ENCODE measurements at regions not wholly inside any gene's neighbourhood (a gene's known extent, or its start where the extent isn't known, plus 50 kb on each side); places are given as distances from the start of the nearest gene placed in this dataset.

DNA sequence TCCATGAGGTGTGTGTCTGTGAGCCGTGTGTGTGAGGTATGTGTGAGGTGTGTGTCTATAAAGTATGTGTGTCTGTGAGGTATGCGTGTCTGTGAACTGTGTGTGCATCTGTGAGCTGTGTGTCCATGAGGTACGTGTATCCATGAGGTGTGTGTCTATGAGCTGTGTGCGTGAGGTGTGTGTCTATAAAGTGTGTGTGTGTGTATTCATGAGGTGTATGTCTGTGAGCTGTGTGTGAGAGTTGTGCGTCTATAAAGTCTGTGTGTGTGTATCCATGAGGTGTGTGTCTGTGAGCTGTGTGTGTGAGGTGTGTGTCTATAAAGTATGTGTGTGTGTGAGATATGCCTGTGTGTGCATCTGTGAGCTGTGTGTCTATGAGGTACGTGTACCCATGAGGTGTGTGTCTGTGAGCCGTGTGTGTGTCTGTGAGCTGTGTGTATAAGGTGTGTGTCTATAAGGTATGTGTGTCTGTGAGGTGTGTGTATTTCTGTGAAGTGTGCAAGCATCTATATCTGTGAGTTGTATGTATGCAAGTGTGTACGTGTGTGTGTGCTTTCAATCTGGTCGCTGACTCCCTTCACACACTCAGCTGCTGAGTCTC lies 91.9 kb upstream of the FOXP4 start:
- no peak overlapping the region for H3K4me3 ChIP-seq (ENCODE audit: low read depth, low read length)
- TF ChIP-seq, protein P1, sequence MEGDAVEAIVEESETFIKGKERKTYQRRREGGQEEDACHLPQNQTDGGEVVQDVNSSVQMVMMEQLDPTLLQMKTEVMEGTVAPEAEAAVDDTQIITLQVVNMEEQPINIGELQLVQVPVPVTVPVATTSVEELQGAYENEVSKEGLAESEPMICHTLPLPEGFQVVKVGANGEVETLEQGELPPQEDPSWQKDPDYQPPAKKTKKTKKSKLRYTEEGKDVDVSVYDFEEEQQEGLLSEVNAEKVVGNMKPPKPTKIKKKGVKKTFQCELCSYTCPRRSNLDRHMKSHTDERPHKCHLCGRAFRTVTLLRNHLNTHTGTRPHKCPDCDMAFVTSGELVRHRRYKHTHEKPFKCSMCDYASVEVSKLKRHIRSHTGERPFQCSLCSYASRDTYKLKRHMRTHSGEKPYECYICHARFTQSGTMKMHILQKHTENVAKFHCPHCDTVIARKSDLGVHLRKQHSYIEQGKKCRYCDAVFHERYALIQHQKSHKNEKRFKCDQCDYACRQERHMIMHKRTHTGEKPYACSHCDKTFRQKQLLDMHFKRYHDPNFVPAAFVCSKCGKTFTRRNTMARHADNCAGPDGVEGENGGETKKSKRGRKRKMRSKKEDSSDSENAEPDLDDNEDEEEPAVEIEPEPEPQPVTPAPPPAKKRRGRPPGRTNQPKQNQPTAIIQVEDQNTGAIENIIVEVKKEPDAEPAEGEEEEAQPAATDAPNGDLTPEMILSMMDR (conservative IDR thresholded peaks at IDR 0.05; ENCODE audit: low read depth, low read length): no peak
- no peak for DNase-seq (ENCODE audit: low read depth)

DNA sequence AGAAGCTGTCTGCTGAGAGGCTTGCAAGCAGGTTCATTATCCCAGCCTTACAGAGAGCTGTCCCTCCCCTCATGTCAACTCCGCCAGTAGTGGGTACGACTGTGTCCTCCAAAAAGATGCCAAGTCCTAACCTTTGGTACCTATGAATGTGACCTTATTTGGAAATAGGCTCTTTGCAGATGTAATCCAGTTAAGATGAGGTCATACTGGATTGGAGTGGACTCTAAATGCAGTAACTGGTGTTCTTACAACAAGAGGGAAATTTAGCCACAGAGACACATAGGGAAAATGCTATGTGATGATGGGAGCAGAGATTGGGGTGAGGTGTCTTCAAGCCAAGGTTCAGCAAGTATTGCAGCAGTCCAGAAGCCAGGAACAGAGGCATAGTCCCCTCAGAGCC lies 90.8 kb upstream of the FOXP4 start:
- no peak for DNase-seq (ENCODE audit: low read depth)
- no peak overlapping the region for H3K4me3 ChIP-seq (ENCODE audit: low read depth, low read length)
- TF ChIP-seq, protein P1 (conservative IDR thresholded peaks at IDR 0.05; ENCODE audit: low read depth, low read length): no peak

DNA sequence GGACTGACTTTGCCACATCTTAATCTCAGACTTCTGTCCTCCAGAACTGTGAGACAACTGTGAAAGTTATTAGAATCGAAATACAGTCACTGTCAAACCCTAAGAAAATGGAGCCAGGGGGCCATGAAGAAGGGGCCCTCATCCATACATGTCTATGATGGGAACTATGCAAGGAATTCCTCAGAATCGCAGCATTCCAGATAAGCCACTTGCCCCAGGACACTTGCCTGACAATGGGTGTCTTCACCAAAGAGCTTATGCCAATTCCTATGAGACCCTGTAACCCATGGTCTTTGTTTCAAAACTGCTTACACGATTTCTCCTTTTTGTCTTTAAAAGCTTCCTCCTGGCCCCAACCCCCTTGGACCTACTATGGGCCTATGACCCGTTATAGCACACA lies 90.4 kb upstream of the FOXP4 start:
- DNase-seq (ENCODE audit: low read depth): no peak
- no peak overlapping the region for H3K4me3 ChIP-seq (ENCODE audit: low read depth, low read length)
- TF ChIP-seq, protein P1 (conservative IDR thresholded peaks at IDR 0.05; ENCODE audit: low read depth, low read length): no peak

DNA sequence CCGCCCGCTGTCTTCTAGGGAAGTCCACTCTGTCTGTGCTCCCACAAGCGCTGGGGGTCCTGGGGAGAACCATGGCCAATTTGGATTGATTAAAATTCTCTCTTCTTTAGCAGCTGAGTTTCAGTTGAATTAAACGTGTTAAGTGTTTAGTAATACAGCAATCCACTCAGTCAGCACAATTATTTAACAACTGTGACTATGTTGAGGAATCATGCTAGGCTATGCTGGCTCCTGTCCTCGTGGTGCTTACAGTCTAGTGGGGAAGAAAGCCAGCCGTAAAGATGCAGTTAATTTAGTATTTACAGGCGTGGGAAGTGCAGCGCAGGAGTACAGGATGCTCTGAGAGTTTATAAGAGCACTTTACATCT lies 88.9 kb upstream of the FOXP4 start:
- TF ChIP-seq, protein P1 (conservative IDR thresholded peaks at IDR 0.05; ENCODE audit: low read depth, low read length): no peak
- H3K4me3 ChIP-seq (ENCODE audit: low read depth, low read length): no peak overlapping the region
- no peak for DNase-seq (ENCODE audit: low read depth)

DNA sequence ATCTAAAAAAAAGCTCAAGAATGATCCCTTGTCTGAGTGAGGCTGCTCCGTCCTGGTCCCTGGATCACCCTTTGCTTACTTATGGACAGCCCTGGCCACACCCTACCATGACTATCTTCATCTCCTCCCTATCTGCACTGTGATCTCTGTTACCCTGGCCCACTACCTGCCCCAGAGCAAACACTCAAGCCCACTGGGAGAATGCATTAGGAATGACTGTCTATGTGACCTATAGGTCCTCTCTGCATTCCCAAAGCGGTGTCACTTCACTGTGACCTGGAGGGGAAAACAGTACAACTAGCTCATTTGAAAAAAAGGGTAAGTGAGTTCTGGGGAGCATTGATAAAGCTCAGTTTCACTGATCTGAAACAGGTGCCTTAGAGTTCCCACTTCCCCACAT lies 86.4 kb upstream of the FOXP4 start:
- TF ChIP-seq, protein P1 (conservative IDR thresholded peaks at IDR 0.05; ENCODE audit: low read depth, low read length): no peak
- DNase-seq (ENCODE audit: low read depth): no peak
- no peak overlapping the region for H3K4me3 ChIP-seq (ENCODE audit: low read depth, low read length)

DNA sequence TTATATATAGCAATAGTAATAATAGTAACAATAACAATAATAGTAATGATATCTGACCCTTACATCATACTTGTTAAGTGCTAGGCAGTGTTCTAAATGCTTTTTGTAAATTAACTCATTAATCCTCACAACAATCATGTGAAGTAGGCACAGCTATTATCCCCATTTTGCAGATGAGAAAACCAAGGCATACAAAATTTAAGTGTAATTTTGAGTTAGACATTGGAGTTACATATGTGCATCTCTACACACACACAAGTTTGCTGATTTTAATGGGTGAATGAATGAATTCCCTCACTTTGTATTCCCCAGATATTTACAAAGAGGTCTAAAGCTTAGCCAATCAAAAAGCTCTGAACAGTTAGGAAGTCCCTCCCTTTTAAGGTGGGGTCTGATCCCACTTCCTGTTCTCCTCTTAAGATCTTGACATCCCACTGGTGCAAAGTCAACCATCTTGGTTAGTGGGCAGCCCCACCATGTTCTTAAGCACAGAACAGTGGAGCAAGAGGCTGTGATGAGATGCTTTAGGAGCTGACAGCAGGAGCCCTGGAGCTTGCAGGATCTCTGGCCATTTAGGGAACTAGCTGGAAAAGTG lies 85.3 kb upstream of the FOXP4 start:
- H3K4me3 ChIP-seq (ENCODE audit: low read depth, low read length): no peak overlapping the region
- DNase-seq (ENCODE audit: low read depth): no peak
- TF ChIP-seq, protein P1 (conservative IDR thresholded peaks at IDR 0.05; ENCODE audit: low read depth, low read length): no peak

DNA sequence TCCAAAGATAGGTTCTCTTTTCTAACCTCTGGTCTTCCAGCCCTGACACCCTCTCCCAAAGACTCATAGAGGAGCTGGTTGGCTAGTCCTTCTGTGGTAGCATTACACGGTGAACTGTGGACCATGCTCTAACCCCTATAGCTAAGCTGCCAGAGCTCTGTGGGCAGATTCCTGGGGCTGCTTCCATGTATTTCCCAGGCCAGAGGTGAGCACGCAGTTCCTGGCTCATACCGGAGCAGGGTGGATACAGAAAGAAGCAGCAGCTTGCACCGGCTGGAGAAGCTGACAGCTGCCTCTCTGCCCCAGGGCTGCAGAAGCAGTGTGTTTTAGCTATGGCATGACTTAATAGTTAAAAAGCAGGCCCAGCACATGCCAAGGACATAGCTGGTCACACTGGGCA lies 84.1 kb upstream of the FOXP4 start:
- TF ChIP-seq, protein P1 (conservative IDR thresholded peaks at IDR 0.05; ENCODE audit: low read depth, low read length): no peak
- no peak overlapping the region for H3K4me3 ChIP-seq (ENCODE audit: low read depth, low read length)
- no peak for DNase-seq (ENCODE audit: low read depth)
